Adipocyte (in vitro differentiated cells): ENCODE measurements at regions not wholly inside any gene's neighbourhood (a gene's known extent, or its start where the extent isn't known, plus 50 kb on each side); places are given as distances from the start of the nearest gene placed in this dataset.
"Not testable (repeated sequence)": the region's sequence is repeated elsewhere in the genome, so short reads cannot be mapped to it uniquely, and the experiment has no call there.

ENCODE experiments used
- DNase-seq: peaks from one replicate; pipeline ENCODE4 v3.0.0-alpha.2; 2015; ENCODE audit warnings: low read depth
- H3K27me3 ChIP-seq: replicated peaks from 2 replicates; pipeline ENCODE4 v1.7.0; 2013; ENCODE audit warnings: mild to moderate bottlenecking, low read length, moderate library complexity; ENCODE audit not compliant: control insufficient read depth, insufficient read depth
- H3K36me3 ChIP-seq: 2 replicates; pipeline ENCODE4 v1.7.0; 2013; ENCODE audit warnings: low read length, mild to moderate bottlenecking, moderate library complexity; ENCODE audit not compliant: control insufficient read depth, insufficient read depth, severe bottlenecking
- H3K4me1 ChIP-seq: 2 replicates; pipeline ENCODE4 v1.7.0; 2013; ENCODE audit warnings: mild to moderate bottlenecking, low read length, moderate library complexity; ENCODE audit not compliant: control insufficient read depth, insufficient read depth
- H3K4me3 ChIP-seq: 2 replicates; pipeline ENCODE4 v1.7.0; 2013; ENCODE audit warnings: mild to moderate bottlenecking, low read length, moderate library complexity
- H3K9ac ChIP-seq: 2 replicates; pipeline ENCODE4 v1.7.0; 2013; ENCODE audit warnings: mild to moderate bottlenecking, low read length, moderate library complexity
- H3K9me3 ChIP-seq: 2 replicates; pipeline ENCODE4 v1.7.0; 2013; ENCODE audit warnings: mild to moderate bottlenecking, low read length, moderate library complexity; ENCODE audit not compliant: control insufficient read depth

- no peak for DNase-seq
- Histone ChIP-seq H3K4me1 (peaks cover 7% of the 10 kb centered on the region), H3K9me3 (no peaks in the 10 kb centered on the region), H3K27me3 (no peaks in the 10 kb centered on the region), H3K4me3 (no peak overlapping the region), H3K36me3 (no peaks in the 10 kb centered on the region), H3K9ac (no peak overlapping the region)
These were observed 265.9 kb upstream of the ETAA1 start for GRCh38 chr2:67131257-67131609.

- DNase-seq, H3K4me1 ChIP-seq, H3K27me3 ChIP-seq, H3K9ac ChIP-seq, H3K36me3 ChIP-seq, H3K4me3 ChIP-seq, H3K9me3 ChIP-seq: not testable (repeated sequence)
These were observed 264.6 kb upstream of the ETAA1 start for GRCh38 chr2:67132441-67132940.

GRCh38 chr2:67135208-67135607 is 261.9 kb upstream of the ETAA1 start:
- DNase-seq: no peak
- H3K4me1 ChIP-seq: peaks cover 7% of the 10 kb centered on the region

GRCh38 chr2:67137699-67138098 is 259.4 kb upstream of the ETAA1 start:
- no peaks in the 10 kb centered on the region for H3K9me3 ChIP-seq
- H3K9ac ChIP-seq: no peak overlapping the region
- no peak for DNase-seq
- no peaks in the 10 kb centered on the region for H3K4me1 ChIP-seq
- no peaks in the 10 kb centered on the region for H3K36me3 ChIP-seq
- no peak overlapping the region for H3K4me3 ChIP-seq
- no peaks in the 10 kb centered on the region for H3K27me3 ChIP-seq

More at GRCh38 chr2:67135208-67135607, 261.9 kb upstream of the ETAA1 start:
- Histone ChIP-seq H3K36me3 (no peaks in the 10 kb centered on the region), H3K9me3 (no peaks in the 10 kb centered on the region), H3K27me3 (no peaks in the 10 kb centered on the region), H3K4me3 (no peak overlapping the region), H3K9ac (no peak overlapping the region)

- H3K9ac ChIP-seq: no peak overlapping the region
- H3K36me3 ChIP-seq: no peaks in the 10 kb centered on the region
- no peaks in the 10 kb centered on the region for H3K4me1 ChIP-seq
- no peak for DNase-seq
- H3K27me3 ChIP-seq: no peaks in the 10 kb centered on the region
- no peak overlapping the region for H3K4me3 ChIP-seq
- H3K9me3 ChIP-seq: no peaks in the 10 kb centered on the region
These were observed 255.1 kb upstream of the ETAA1 start for GRCh38 chr2:67142071-67142470.

- no peak overlapping the region for H3K4me3 ChIP-seq
- no peaks in the 10 kb centered on the region for H3K27me3 ChIP-seq
- H3K36me3 ChIP-seq: no peaks in the 10 kb centered on the region
- no peak overlapping the region for H3K9ac ChIP-seq
- no peaks in the 10 kb centered on the region for H3K9me3 ChIP-seq
- H3K4me1 ChIP-seq: no peaks in the 10 kb centered on the region
- DNase-seq: no peak
These were observed 254.4 kb upstream of the ETAA1 start for GRCh38 chr2:67142741-67143140.

GRCh38 chr2:67145851-67146250 is 251.3 kb upstream of the ETAA1 start:
- H3K9me3 ChIP-seq: no peaks in the 10 kb centered on the region
- no peaks in the 10 kb centered on the region for H3K4me1 ChIP-seq
- no peak overlapping the region for H3K4me3 ChIP-seq
- DNase-seq: no peak
- no peaks in the 10 kb centered on the region for H3K36me3 ChIP-seq
- no peak overlapping the region for H3K9ac ChIP-seq
- no peaks in the 10 kb centered on the region for H3K27me3 ChIP-seq

- DNase-seq: no peak
These were observed 240.3 kb upstream of the ETAA1 start for GRCh38 chr2:67156796-67157195.

GRCh38 chr2:67158718-67159117 is 238.4 kb upstream of the ETAA1 start:
- Histone ChIP-seq H3K4me1 (no peaks in the 10 kb centered on the region), H3K9ac (no peak overlapping the region), H3K9me3 (no peaks in the 10 kb centered on the region), H3K27me3 (no peaks in the 10 kb centered on the region), H3K4me3 (no peak overlapping the region), H3K36me3 (no peaks in the 10 kb centered on the region)
- no peak for DNase-seq

More at GRCh38 chr2:67156796-67157195, 240.3 kb upstream of the ETAA1 start:
- Histone ChIP-seq H3K27me3 (no peaks in the 10 kb centered on the region), H3K36me3 (no peaks in the 10 kb centered on the region), H3K9me3 (peaks cover 8% of the 10 kb centered on the region), H3K9ac (no peak overlapping the region), H3K4me3 (no peak overlapping the region), H3K4me1 (no peaks in the 10 kb centered on the region)

GRCh38 chr2:67159929-67160328 is 237.2 kb upstream of the ETAA1 start:
- Histone ChIP-seq H3K36me3 (no peaks in the 10 kb centered on the region), H3K27me3 (no peaks in the 10 kb centered on the region), H3K4me3 (no peak overlapping the region), H3K4me1 (no peaks in the 10 kb centered on the region), H3K9me3 (no peaks in the 10 kb centered on the region), H3K9ac (no peak overlapping the region)
- no peak for DNase-seq

GRCh38 chr2:67164771-67165522 is 232.2 kb upstream of the ETAA1 start:
- no peaks in the 10 kb centered on the region for H3K36me3 ChIP-seq
- H3K9ac ChIP-seq: no peak overlapping the region
- H3K4me3 ChIP-seq: no peak overlapping the region
- DNase-seq: no peak
- H3K27me3 ChIP-seq: no peaks in the 10 kb centered on the region
- H3K4me1 ChIP-seq: no peaks in the 10 kb centered on the region
- no peaks in the 10 kb centered on the region for H3K9me3 ChIP-seq

GRCh38 chr2:67165523-67165990 is 231.6 kb upstream of the ETAA1 start:
- no peaks in the 10 kb centered on the region for H3K27me3 ChIP-seq
- no peak overlapping the region for H3K9ac ChIP-seq
- no peaks in the 10 kb centered on the region for H3K4me1 ChIP-seq
- no peak overlapping the region for H3K4me3 ChIP-seq
- no peaks in the 10 kb centered on the region for H3K36me3 ChIP-seq
- H3K9me3 ChIP-seq: no peaks in the 10 kb centered on the region
- no peak for DNase-seq
